ENCODE measurements at regions not wholly inside any gene's neighbourhood (a gene's known extent, or its start where the extent isn't known, plus 50 kb on each side); places are given as distances from the start of the nearest gene placed in this dataset.

DNA sequence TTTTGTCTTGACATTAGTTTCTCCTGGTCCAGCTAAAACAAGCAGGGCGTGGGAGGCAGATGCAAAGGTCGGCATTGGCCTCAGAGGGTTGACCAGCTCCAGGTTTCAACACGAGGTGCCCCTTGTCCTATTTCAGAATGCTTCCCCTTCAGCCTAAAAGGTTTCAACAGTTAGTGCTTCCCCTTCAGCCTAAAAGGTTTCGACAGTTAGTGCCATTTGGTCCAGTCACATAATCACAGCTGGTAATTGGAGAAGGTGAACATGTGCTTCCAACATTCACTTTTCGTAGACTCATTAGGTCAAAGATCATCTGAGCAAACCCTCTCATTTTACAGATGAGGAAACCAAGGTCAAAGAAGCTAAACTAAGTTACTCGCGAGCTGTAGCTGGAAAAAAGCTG, 270.3 kb upstream of the MAP3K1 start:
- TF ChIP-seq YY1 (IDR thresholded peaks at IDR 0.05; ENCODE audit: insufficient read depth, insufficient read length) (no peak), SUZ12 (IDR thresholded peaks at IDR 0.05; ENCODE audit: extremely low read depth, insufficient read depth, insufficient read length) (no peak)

Data from NT2/D1 (cell line).